ENCODE measurements at regions not wholly inside any gene's neighbourhood (a gene's known extent, or its start where the extent isn't known, plus 50 kb on each side); places are given as distances from the start of the nearest gene placed in this dataset.
"Not testable (repeated sequence)": the region's sequence is repeated elsewhere in the genome, so short reads cannot be mapped to it uniquely, and the experiment has no call there.

DNA sequence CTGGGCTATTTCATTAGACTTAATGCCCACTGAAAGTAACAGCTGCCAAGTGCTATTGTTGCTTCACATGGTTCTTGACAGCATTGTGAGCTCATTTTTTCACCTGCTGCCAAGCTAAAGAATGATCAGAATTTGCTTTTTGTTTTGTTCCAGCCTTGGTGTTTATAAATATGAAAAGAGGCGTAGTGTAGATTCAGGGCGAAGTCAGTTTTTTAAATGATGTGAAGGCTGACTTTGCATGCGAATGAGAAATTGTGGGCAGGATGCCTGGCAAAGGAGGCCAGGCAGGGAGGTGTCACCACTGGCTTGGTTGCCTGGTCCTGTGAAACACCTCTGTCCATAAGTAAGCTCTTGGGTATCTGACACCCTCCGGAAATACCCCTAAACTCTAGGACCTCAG lies 93.3 kb upstream of the NAP1L1 start:
- DNase-seq (ENCODE audit: low read depth), result no peak

- no peak for DNase-seq (ENCODE audit: low read depth)
These were observed 92.5 kb upstream of the NAP1L1 start for GRCh38 chr12:76176940-76177339.

GRCh38 chr12:76175946-76176345 lies 91.5 kb upstream of the NAP1L1 start:
- DNase-seq (ENCODE audit: low read depth), result not testable (repeated sequence)

DNA sequence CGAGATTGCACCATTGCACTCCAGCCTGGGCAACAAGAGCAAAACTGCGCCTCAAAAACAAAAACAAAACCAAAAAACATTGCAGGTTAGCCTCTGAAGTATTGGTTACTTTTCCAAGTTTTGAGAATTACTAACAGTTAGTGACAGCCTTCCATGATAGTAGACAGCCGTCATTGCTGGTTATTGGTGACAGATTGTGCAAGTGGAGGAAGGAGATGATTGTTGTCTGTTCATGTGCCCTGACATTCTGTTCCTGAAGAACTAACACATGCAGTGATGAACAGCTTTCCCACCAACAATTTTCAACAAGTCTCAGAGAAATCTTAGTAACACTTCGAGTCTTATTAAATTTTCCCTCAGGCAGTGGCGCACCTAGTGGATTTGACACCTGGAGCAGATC lies 89.3 kb upstream of the NAP1L1 start:
- DNase-seq (ENCODE audit: low read depth), result no peak

- DNase-seq (ENCODE audit: low read depth), result peak; percentile 13
These were observed 74.2 kb upstream of the NAP1L1 start for GRCh38 chr12:76158518-76159321.

DNA sequence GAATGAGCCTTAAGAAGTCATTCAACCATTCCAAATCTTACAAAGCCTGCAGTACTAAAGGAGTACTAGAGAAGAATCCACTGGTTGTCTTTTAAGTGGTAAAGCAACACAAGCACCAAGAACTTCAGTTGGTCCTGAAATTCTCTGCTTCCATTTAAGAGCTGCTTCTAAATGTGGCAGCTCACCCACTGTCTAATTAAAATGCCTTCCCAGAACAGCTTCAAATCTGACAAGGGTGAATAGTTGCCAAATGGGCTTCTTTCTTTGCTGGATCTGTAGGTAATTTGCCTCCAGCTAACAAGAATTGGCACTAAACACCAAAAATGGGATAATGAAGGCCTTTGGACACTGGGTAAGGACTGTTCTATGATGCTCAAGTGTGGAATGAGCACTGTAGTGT lies 72.2 kb upstream of the NAP1L1 start:
- no peak for DNase-seq (ENCODE audit: low read depth)

- no peak for DNase-seq (ENCODE audit: low read depth)
These were observed 71.8 kb upstream of the NAP1L1 start for GRCh38 chr12:76156314-76156713.

- DNase-seq (ENCODE audit: low read depth), result no peak
These were observed 70.7 kb upstream of the NAP1L1 start for GRCh38 chr12:76155157-76155670.

DNA sequence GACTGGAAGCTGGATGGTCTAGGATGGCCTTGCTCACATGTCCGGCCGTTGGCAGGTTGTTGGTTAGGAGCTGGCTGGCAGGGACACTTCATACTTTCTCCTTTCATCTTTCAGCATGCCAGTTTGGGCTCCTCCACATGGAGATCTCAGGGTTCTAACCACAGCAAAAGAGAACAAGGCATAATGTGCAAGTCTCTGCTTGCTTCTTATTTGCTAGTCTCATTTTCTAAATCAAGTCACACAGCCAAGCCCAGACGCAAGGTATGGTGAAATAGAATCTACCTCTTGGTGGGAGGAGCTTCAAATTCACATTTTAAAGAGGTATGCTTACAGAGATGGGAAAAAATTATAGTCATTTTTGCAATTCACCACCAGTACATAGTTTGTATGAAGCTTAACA lies 69.1 kb upstream of the NAP1L1 start:
- DNase-seq (ENCODE audit: low read depth), result no peak

DNA sequence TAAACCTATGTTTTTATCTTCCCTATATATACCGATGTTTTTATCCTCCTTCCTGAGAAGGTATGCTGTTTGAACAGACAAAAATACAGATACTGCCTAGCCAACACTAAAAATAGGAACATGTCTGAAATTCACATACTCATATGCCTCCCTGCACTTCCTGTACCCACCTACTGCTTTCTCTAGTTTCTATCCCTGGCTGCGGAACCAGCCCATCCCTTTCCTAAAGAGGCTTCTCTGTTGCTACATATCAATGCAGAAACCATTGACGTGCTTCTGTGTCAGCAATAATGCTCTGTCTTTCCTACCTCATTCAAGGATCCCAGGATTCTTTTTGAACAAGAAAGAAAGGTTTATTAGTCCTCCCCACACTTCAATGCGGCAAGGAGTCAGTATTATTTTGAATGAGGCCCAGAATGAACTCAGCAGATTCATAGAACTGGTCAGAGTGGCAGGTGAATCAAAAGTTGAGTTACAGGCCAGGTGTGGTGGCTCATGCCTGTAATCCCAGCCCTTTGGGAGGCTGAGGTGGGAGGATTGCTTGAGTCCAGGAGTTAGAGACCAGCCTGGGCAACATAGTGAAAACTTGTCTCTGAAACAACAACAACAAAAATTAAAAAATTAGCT lies 67.8 kb upstream of the NAP1L1 start:
- no peak for DNase-seq (ENCODE audit: low read depth)

- DNase-seq (ENCODE audit: low read depth), result peak; percentile 9
These were observed 59.7 kb upstream of the NAP1L1 start for GRCh38 chr12:76144245-76144549.

- no peak for DNase-seq (ENCODE audit: low read depth)
These were observed 59.1 kb upstream of the NAP1L1 start for GRCh38 chr12:76143343-76144244.

DNA sequence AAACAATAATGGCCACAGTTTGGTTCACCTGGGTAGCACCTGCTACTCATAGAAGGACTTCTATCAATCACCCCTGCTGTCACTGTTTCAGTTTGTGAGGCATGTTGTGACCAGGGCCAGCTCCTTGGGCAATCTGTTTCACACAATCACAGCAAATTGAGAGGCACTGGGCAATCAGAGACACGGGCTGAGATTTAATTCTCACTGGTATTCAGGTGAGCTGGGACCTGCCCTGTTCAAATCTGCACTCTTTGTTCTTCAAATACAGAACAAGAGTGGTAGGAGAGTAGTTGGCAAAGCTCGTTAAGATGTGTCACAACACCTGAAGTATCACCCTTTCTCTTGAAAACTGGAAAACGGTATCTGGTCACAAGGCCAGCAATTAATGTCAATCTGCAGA lies 57.8 kb upstream of the NAP1L1 start:
- no peak for DNase-seq (ENCODE audit: low read depth)

- no peak for DNase-seq (ENCODE audit: low read depth)
These were observed 54.2 kb upstream of the NAP1L1 start for GRCh38 chr12:76138656-76139055.

DNA sequence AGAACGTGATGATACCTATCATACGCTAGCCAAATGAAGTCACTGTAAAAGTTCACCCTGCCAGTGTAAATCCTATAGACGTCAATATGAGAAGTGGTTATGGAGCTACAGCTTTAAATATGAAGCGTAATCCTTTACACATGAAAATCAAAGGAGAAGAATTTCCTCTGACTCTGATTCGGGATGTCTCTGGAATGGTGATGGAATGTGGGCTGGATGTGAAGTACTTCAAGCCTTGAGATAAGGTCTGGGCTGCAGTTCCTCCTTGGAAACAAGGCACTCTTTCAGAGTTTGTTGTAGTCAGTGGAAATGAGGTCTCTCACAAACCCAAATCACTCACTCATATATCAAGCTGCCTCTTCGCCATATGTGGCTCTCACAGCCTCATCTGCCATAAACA lies 53.1 kb upstream of the NAP1L1 start:
- no peak for DNase-seq (ENCODE audit: low read depth)

- DNase-seq (ENCODE audit: low read depth), result no peak
These were observed 51.0 kb upstream of the NAP1L1 start for GRCh38 chr12:76135456-76135855.
